CD4-positive, alpha-beta T cell treated with Interleukin-2 at 100 ng/mL for 4 hours (primary cell): ENCODE measurements at regions not wholly inside any gene's neighbourhood (a gene's known extent, or its start where the extent isn't known, plus 50 kb on each side); places are given as distances from the start of the nearest gene placed in this dataset.
"Not testable (repeated sequence)": the region's sequence is repeated elsewhere in the genome, so short reads cannot be mapped to it uniquely, and the experiment has no call there.

Experiments used
- DNase-seq: peaks from one replicate; pipeline ENCODE4 v3.0.0-alpha.2; 2020; ENCODE audit warnings: low spot score

DNA sequence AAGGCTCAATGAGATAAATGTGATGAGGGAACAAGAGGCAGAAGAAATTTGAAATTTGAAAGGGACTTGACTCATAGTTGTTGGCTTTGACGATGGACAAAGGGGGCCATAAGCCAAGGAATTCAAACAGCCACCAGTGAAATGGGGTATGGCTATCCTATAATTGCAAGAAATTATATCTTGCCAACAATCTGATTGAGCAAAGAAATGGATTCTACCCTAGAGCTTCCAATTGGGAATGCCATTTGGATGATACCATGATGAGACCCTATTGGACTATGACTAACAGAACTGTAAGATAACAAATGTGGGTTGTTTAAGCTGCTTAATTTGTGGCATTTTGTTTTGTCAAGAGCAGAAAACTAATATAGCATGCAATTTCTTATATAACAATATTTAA lies 270.1 kb upstream of the ARSJ start:
- no peak for DNase-seq

DNA sequence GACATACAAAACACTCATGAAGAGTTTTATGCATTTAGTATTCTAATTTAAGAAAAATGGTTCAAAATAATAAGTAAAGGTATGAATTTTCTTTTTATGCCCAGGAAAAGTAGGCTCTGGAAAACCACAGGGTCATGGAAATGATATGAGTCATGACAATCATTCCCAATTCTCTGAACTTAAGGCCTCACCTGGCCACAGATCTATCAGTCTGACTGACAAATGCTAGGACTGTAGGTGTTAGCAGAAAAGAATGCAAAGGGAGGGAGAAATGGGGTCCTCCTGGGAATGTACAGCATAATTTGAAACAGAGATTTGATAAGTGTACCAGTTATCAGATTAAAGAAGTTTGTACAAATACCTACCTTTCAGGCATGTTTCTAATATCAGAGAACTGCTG lies 270.5 kb upstream of the ARSJ start:
- no peak for DNase-seq

DNA sequence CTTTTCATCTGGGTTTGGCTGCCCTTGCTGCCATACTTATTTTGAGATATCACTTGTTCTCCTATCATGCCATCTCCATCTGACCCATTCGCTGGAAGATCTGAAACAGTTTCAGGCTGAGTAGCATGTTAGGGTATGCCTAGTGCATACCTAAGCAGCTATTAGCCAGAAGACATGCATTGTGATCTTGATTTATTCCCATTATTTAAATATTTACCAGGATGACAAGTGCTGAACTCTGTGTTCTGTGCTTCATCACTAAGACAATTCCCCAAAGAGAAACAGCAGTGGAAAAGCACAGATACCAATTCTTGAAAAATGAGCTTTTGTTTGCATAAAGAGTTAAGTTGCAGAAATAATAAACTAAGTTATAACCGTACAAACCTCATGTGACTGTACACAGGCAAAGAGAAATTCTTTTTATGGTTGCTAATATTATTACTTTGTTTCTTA lies 271.0 kb upstream of the ARSJ start:
- DNase-seq, result no peak

DNA sequence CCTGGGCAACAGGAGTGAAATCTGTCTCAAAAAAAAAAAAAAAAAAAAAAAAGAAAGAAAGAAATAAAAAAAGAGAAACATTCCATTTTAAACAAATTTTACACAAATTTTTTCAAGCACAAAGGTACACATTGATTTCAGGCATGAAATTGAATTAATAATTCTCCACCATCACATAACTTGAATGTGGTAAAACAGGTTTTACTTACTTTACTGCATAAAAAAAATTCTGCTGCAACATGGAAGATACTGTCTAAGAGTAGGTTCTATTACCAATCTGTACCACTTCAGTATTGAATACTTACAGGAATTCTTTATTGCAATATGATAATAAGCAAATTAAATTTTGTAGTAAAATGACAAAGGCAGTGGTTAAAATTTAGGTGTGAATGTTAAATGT lies 271.6 kb upstream of the ARSJ start:
- no peak for DNase-seq

DNA sequence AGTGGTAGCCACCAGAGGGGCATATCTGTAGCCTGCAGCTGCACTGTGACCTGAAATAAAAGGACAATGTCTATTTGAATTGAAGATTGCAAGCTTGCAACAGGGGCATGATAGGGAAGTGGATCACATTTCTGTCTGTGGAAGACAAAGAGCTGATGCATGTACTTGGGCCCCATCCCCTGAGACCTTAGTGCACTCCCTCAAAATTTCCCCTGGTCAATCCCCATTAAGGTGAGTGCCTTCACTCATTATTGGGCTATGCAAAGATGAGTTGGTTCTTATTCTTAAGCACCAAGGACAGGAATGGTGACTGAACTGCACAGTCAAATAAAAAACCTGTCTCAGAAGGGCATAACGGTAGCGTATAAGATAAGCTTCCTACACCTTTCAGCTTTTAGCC lies 273.1 kb upstream of the ARSJ start:
- no peak for DNase-seq

DNA sequence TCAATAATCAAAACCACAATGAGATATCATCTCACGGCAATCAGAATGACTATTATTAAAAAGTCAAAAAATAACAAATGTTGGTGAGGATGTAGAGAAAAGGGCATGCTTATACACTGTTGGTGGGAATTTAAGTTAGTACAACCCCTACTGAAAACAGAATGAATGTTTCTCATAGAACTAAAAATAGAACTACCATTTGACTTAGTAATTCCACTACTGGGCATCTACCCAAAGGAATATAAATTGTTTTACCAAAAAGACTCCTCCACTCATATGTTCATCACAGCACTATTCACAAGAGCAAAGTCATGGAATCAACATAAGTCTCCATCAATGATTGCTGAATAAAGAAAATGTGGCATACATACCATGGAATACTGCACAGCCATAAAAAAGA lies 278.1 kb upstream of the ARSJ start:
- no peak for DNase-seq

DNA sequence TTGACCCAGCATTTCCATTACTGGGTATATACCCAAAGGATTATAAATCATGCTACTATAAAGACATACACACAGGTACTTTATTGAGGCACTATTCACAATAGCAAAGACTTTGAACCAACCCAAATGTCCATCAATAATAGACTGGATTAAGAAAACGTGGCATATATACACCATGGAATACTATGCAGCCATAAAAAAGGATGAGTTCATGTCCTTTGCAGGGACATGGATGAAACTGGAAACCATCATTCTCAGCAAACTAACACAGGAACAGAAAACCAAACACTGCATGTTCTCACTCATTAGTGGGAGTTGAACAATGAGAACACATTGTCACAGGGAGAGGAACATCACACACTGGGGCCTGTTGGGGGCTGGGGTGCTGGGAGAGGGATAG lies 283.0 kb upstream of the ARSJ start:
- DNase-seq, result not testable (repeated sequence)

DNA sequence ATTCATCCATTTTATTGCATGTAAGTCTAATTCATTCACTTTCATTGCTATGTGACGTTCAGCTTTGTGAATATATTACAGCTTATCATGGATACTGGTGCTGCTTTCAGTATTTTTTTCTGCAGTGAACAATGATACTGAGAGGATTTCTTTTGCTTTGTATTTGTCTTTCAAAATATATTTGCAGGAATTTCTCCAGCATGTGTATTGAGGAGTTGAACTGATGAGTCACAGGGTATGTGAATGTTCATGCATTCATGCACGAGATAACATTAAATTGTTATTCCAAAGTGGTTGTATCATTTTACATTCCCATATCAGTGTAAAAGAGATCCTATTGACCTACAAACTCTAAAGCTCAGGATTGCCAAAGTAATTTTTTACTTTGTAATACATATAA lies 283.8 kb upstream of the ARSJ start:
- DNase-seq, result no peak

DNA sequence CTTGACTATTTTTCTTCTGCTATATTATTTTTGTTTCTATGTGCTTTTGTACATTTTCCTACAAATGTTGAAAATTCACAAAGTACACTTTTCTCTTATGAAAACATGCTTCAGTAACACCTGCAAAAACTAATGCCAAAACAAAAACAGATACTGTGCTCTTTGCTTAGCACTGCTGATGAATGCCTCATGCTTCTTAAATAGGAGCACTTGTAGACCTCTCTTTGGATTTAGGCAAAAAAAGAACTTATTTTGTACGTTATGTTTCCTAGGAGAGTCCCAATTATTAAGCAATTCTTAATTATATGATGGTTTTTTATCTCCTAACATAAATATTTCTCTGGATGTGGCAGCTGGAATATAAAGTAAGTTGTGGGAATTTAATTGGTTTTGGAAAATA lies 285.0 kb upstream of the ARSJ start:
- DNase-seq, result no peak

DNA sequence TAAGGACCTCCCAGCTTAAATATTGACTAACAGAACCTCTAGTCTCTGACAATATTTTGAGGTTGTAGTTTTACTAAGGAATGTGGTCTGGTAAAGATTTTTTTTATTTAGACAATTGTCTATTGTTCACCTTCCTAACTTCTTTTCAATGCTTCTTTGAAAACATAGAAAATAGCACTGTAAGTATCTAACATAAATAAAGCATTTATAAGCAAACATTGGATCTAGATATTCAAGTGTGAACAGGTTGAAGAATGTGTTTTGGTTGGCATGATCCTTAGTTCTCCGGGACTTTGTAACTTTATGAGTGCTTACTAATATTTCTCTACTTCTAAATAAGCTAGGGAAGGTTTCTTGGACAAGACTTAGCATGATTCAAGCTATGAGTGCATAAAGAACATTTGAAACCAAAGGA lies 285.4 kb upstream of the ARSJ start:
- no peak for DNase-seq

DNA sequence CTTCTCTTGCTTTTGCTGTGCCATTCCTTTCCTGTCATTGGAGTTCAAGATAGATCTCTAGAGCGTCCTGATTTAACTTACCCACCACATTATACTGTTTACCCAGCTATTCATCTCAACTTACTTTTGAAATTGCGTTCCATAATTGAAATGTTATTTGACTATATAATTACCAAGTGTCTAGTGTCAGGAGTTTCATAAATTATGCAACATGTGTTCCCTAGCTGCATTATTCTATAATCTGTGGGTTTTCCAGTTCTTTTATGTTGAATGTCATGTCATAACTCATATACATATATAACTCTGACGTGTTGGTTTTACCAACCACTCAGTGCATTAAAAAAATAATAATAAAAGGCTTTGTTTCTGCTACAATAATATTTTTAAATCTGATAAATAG lies 285.9 kb upstream of the ARSJ start:
- no peak for DNase-seq

DNA sequence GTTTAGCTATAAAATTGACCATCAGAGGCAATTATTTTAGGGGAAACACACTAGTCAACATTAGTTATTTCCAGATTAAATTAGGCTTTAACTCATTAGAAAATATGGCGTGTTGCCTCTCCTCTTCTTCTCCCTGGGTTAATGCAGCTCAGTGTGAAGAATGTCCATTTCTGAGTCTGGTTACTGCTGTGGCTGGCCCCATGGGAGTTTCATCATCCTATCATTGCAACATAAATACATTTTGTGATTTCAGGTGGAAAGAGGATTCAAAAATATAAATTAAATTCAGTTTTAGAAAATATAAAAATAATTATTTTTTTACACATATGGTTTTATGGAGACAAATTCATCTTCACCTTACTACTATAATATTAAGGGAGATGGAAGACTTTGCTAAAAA lies 288.5 kb upstream of the ARSJ start:
- no peak for DNase-seq

DNA sequence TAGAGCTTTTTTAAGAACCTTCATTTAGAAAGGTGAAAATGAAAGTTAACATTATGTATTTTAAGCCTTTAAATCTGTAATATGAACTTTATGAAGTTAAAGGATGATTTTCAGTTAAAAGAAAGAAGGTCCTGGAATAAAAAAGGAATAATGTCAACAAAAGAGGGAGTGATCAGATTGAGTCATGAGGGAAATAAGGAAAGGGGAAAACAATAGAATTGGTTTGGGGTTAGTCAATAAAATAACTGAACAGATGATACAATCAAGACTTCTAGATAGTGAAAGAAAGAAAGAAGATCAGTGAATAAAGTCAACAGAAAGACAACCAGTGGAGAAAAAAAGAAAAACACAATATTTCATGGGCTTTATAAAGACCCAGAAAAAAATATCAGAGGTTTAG lies 291.6 kb upstream of the ARSJ start:
- DNase-seq, result no peak

DNA sequence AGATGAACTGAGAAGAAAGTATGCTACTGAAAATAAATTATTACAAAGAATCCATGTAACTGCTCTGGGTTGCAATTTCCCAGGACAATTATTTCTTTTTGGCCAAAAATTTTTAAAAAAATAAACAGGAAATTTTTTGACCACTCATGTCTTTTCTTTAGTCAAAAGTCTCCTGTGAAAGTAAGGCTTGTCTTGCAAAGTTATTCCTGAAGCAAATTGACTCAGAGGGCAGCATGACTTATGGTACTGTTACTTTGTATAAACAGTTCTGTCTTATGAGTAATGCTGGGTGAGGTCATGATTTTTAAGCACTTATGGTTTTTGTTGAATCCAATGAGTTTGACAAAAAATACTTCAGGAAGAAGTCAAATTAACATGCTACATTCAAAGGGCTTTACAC lies 292.8 kb upstream of the ARSJ start:
- DNase-seq, result no peak

DNA sequence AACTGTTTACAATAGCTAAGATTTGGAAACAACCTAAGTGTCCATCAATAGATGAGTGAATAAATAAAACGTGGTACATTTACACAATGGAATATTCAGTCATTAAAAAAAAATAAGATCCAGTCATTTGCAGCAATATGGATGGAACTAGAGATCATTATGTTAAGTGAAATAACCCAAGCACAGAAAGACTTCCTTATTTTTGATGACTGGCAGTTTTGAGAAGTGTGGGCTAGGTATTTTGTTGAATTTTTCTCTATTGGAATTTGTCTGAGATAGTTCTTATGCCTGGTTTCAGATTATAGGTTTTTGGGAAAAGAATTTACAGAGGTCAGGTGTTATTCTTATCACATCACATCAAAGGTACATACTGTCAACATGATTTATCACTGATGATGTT lies 293.8 kb upstream of the ARSJ start:
- DNase-seq, result no peak

DNA sequence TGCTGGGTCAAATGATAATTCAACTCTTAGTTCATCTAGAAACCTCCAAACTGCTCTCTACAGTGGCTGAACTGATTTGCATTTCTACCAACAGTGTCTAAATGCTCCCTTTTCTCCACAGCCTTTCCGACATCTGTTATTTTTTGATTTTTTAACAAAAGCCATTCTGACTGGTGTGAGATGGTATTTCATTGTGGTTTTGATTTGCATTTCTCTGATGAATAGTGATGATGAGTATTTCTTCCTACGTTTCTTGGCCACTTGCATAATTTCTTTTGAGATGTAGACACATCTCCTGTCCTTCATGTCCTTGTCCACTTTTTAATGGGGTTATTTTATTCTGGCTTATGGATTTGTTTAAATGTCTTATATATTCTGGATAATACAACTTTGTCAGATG lies 298.2 kb upstream of the ARSJ start:
- DNase-seq, result no peak

DNA sequence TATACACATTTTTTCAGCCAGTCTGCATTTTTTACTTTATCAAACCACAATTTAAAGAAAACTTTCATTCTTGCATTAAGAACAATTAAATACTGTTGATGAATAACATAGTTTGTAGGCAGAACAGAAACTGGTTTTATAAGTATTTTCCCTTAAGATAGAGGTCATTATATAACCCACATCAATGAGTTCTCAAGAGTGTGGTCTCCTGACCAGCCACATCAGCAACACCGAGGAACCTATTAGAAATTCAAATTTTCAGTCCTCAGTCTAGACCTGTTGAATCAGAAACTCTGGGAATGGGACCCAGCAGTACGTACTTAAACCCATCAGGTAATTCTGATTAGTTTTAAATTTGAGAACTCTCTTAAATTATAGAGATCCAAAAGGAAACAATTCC lies 299.6 kb upstream of the ARSJ start:
- no peak for DNase-seq

DNA sequence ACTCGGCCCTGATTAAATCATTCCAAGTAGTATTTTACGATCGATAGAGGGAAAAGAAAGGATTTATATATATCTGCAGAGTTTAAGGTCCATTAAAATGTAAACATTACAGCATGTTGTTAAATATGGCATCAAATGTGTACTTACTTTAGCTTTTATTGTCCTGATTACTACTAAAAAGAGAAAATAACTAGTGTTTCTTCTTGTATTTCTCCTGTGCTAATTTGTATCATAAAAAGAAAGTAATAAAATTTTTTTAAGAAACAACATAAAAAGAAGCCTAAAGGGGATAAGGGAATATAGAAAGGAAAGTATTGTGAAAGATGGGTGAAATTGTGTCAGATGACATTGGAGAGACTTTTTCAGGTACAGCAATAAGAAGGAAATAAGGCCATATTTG lies 300.3 kb upstream of the ARSJ start:
- no peak for DNase-seq

DNA sequence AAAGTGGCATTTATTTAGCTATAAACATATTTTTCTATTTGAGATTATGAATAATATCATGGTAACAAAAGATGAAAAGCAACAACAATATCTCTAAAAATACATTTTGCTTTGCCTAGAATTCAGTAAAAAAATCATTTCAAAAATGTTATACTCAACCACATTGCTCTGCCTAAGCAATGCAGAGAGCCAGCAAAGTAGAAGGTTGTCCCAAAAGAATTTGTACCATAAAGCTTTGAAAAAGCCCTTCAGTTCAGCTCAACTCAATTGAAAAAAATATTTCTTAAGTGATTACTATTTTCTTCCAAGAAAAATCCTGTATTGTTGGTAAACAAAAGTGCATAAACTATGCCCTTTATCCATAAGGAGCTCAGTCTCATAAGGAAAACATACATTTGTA lies 301.2 kb upstream of the ARSJ start:
- DNase-seq, result no peak

DNA sequence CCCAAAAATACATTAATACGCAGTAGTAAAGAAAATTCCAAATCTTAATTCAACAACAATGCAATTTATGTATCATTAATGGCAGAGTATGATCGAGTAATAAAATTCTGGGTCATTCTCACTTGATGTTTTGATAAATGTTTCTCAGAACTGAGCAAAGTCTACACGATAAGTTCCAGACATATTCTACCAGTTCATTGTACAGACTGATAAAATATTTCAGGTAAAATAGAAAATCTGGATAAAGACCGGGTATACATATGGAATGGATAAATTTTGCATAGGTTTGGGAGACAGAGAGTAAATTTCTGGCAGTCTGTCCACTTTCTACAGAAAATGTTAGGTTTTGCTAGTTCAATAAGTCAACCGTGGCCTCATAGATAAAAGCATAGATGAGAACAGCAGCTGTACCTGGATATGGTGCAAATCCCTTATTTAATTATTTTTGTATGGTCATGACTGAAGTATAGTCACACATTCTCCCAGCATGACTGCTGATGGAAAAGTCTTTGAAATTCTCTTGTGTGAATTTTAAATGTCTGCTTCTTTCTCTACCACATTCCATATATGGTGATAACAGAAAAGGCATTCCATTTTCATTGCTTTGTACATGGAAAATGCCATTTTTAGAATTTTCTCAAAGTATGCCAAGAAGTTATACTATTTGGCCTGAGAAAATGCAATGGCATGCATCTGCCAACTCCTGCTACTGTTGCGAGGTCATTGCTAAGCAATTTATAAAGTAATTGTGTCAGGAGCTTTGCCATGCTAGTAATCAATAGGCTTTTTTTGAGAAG lies 301.9 kb upstream of the ARSJ start:
- no peak for DNase-seq

DNA sequence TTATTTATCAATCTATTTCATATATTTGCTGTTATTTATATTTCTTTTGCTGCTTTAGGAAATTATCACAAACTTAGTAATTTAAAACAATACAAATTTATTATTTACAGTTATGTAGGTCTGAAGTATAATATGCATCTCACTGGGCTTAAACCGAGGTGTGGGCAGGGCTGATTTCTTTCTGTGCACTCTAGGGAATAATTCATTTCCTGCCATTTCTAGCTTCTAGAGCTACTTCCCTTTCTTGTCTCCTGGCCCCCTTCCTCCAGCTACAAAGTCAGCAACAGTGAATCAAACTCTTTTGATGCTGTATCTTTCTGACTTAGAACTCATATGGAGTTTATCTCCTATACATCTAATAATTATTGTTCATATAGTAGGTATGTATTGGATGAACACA lies 303.5 kb upstream of the ARSJ start:
- no peak for DNase-seq

DNA sequence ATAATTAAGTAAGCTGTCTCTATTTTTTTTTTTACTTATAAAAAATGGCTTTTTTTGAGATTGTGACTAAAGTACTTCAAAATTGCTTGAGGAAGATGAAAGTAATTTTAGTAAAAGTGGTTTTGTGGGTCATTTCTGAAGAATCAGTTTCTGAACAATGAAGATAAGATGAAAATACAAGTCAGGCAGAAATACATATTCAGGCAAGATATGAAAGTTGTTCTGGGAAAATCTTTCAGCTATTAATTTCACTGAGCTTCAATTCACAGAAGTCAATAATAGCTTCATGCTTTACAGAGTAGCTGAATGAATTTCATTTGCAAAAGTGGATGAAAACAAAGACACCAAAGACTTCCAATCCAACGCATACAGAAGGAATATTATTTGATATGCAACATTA lies 305.2 kb upstream of the ARSJ start:
- DNase-seq, result no peak

DNA sequence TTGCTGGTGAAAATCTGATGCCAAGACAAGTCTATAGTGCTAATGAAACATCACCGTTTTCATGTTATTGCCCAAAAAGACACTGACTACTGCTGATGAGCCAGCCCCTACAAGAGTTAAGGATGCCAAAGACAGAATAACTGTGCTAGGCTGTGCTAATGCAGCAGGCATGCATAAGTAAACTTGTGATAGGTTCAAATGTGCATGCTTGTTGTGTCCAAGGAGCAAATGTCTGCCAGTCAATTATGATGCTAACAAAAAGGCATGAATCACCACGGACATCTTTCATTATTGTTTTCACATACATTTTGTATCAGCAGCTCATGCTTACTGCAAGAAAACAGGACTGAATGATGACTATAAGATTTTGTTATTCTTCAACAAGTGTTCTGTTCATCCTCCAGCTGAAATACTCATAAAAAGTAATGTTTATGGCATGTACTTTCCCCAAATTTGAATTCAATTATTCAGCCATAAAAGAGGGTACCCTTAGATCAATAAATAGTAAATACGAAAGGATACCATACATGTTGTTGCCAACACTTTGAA lies 306.9 kb upstream of the ARSJ start:
- DNase-seq, result no peak

DNA sequence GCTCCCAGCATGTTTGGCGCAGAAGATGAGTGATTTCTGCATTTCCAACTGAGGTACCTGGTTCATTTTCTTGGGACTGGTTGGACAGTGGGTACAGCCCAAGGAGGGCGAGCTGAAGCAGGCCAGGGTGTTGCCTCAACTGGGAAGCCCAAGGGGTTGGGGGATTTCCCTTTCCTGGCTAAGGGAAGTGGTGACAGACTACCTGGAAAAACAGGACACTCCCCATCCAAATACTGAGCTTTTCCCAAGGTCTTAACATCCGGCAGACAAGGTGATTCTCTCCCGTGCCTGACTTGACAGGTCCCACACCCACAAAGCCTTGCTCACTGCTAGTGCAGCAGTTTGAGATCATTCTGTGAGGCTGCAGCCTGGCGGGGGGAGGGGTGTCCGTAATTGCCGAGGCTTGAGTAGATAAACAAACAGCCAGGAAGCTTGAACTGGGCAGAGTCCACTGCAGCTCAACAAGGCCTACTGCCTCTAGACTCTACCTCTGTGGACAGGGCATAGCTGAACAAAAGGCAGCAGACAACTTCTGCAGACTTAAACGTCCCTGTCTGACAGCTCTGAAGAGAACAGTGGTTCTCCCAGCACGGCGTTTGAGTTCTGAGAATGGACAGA lies 307.7 kb upstream of the ARSJ start:
- DNase-seq, result no peak
